ENCODE measurements at regions not wholly inside any gene's neighbourhood (a gene's known extent, or its start where the extent isn't known, plus 50 kb on each side); places are given as distances from the start of the nearest gene placed in this dataset.
"Not testable (repeated sequence)": the region's sequence is repeated elsewhere in the genome, so short reads cannot be mapped to it uniquely, and the experiment has no call there.

DNA sequence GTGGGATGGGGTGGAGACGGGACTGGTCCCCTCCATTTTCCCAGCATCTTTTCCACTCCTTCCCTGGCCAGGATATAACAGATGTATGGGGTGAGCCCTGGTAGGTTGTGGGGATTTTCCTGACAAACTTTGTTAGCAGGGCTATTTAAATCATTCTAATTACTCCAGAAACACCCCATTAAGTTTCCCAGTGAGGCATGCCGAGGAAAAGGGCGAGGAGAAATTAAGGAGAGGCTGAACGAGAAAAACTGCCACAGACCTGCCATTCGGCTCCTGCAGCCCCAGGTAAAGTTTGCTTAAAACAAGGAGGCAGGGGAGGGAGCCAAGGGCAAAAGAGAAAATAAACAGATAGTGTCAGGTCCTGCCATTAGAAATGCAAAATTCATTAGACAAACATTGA lies 428.2 kb downstream of the BUD13 start:
- no peak for DNase-seq (ENCODE audit: low read depth, low spot score)
- H3K4me3 ChIP-seq (ENCODE audit: low read length) = no peak overlapping the region

- DNase-seq (ENCODE audit: low read depth, low spot score) = no peak
- H3K4me3 ChIP-seq (ENCODE audit: low read length) = no peak overlapping the region
These were observed 429.5 kb downstream of the BUD13 start for GRCh38 chr11:116343270-116343669.

DNA sequence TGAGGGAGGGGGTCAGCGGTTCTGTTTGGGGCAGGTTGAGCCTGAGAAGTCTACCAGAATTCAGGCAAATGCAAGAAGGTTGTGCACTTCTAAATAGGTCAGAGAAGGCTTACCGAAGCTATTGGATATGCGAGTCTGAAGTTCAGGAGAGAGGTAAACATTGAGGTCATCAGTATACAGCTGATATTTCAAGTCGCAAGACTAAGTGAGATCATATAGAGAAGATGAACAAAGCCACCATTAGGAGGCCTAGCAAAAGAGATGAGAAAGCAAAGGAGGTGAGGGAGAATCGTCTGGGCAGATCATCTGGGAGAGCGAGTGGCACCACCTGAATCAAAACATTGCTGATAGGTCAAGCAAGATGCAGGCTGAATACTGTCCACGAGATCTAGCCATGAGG lies 430.6 kb downstream of the BUD13 start:
- DNase-seq (ENCODE audit: low read depth, low spot score) = no peak
- H3K4me3 ChIP-seq (ENCODE audit: low read length) = no peak overlapping the region

- no peak for DNase-seq (ENCODE audit: low read depth, low spot score)
These were observed 433.3 kb downstream of the BUD13 start for GRCh38 chr11:116339306-116340098.

GRCh38 chr11:116338500-116338899 lies 434.3 kb downstream of the BUD13 start:
- not testable (repeated sequence) for DNase-seq (ENCODE audit: low read depth, low spot score); H3K4me3 ChIP-seq (ENCODE audit: low read length)

More at GRCh38 chr11:116339306-116340098, 433.3 kb downstream of the BUD13 start:
- no peak overlapping the region for H3K4me3 ChIP-seq (ENCODE audit: low read length)

- H3K4me3 ChIP-seq (ENCODE audit: low read length) = no peak overlapping the region
- no peak for DNase-seq (ENCODE audit: low read depth, low spot score)
These were observed 436.2 kb downstream of the BUD13 start for GRCh38 chr11:116336540-116336939.

DNA sequence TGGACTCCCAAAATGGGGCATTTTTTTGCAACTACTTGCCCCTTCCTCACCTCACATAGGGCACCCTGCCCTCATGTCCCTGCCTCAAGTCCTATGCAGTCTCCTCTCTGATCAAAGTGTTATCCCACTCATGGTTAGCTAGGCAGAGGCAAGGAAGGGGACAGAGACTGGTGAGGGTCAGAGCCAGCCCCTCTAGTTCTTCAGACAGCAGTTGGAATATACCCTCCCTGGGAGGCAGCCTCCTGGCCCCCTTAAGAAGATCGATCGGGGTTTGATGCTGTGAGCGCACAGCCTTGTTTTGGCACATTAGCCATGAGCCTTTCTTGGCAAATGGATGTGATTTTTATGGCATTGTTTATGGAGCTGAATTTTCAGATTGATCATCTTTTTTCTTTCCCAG lies 436.9 kb downstream of the BUD13 start:
- no peak for DNase-seq (ENCODE audit: low read depth, low spot score)
- no peak overlapping the region for H3K4me3 ChIP-seq (ENCODE audit: low read length)

- no peak for DNase-seq (ENCODE audit: low read depth, low spot score)
- H3K4me3 ChIP-seq (ENCODE audit: low read length) = no peak overlapping the region
These were observed 437.7 kb downstream of the BUD13 start for GRCh38 chr11:116335078-116335477.

GRCh38 chr11:116334596-116334995 lies 438.2 kb downstream of the BUD13 start:
- no peak for DNase-seq (ENCODE audit: low read depth, low spot score)
- H3K4me3 ChIP-seq (ENCODE audit: low read length) = no peak overlapping the region

- no peak overlapping the region for H3K4me3 ChIP-seq (ENCODE audit: low read length)
- no peak for DNase-seq (ENCODE audit: low read depth, low spot score)
These were observed 439.7 kb downstream of the BUD13 start for GRCh38 chr11:116333001-116333535.

GRCh38 chr11:116332391-116332790 lies 440.4 kb downstream of the BUD13 start:
- no peak overlapping the region for H3K4me3 ChIP-seq (ENCODE audit: low read length)
- DNase-seq (ENCODE audit: low read depth, low spot score) = no peak

GRCh38 chr11:116331381-116331780 lies 441.4 kb downstream of the BUD13 start:
- H3K4me3 ChIP-seq (ENCODE audit: low read length) = no peak overlapping the region
- DNase-seq (ENCODE audit: low read depth, low spot score) = no peak

- DNase-seq (ENCODE audit: low read depth, low spot score) = no peak
- no peak overlapping the region for H3K4me3 ChIP-seq (ENCODE audit: low read length)
These were observed 442.2 kb downstream of the BUD13 start for GRCh38 chr11:116330439-116331185.

DNA sequence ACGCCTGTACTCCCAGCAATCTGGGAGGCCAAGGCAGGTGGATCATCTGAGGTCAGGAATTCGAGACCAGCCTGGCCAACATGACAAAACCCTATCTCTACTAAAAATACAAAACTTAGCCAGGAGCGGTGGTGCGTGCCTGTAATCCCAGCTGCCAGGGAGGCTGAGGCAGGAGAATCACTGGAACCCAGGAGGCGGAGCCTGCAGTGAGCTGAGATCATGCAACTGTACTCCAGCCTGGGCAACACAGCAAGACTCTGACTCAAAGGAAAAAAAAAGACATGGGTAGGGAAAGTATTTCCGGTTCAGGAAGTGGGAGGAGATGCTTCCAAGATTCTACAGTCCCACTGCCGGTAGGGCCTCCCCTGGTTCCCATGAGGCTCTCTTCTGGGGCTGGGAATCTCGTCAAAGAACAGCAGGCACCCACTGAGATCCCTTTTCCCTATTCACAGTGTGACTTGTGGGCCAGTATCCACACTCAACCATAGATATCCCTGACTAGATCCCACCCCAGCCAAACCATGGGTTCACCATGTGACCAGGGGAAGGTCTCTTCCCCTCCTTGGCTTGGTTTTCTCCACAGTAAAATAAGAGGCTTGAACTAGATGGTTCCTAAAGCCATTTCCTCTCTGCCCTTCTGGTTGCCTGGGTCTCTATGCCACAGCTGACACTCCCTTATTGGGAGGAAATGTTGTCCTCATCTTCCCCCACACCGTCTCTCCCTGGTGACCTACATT lies 443.3 kb downstream of the BUD13 start:
- no peak for DNase-seq (ENCODE audit: low read depth, low spot score)
- H3K4me3 ChIP-seq (ENCODE audit: low read length) = no peak overlapping the region

GRCh38 chr11:116328851-116329250 lies 443.9 kb downstream of the BUD13 start:
- DNase-seq (ENCODE audit: low read depth, low spot score) = no peak
- no peak overlapping the region for H3K4me3 ChIP-seq (ENCODE audit: low read length)

DNA sequence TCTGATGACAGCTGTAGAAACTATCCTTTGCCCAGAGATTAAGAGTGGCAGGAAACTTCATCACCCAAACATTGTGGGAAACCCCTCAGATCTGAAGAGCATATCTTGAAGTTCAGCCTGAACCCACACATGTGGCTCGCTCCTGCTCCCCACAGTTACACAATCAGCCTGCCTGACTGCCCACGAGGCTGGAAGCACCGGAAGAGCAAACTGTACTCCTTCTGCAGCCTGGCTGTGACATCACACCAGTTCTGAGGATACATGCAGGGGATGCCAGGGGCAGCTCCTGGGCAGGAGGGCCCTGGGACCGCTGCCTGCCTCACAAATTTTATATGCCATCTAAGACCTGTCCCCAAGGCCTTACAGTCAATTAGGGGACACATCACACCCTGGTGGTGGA lies 444.4 kb downstream of the BUD13 start:
- no peak overlapping the region for H3K4me3 ChIP-seq (ENCODE audit: low read length)
- DNase-seq (ENCODE audit: low read depth, low spot score) = no peak

DNA sequence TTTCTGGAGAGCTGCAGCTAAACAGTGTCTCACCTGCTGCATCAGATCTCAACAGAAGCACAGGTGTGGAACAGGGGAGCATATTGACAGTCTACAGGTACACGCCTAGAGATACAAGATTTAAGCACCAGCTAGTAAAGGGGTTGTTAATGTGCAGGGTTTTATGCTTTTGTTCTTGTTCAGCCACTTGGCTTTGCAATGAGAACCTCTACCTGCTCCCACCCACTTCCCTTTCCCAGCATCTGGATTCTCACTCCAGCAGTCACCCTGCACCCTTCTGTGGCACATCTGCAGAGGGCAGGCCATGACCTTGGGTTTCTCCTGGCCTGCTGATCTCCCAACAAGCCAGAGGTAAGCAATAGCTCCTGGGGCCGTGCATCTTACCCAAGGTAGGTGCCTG lies 446.6 kb downstream of the BUD13 start:
- no peak for DNase-seq (ENCODE audit: low read depth, low spot score)
- H3K4me3 ChIP-seq (ENCODE audit: low read length) = no peak overlapping the region

- no peak overlapping the region for H3K4me3 ChIP-seq (ENCODE audit: low read length)
- no peak for DNase-seq (ENCODE audit: low read depth, low spot score)
These were observed 447.5 kb downstream of the BUD13 start for GRCh38 chr11:116325247-116325646.

DNA sequence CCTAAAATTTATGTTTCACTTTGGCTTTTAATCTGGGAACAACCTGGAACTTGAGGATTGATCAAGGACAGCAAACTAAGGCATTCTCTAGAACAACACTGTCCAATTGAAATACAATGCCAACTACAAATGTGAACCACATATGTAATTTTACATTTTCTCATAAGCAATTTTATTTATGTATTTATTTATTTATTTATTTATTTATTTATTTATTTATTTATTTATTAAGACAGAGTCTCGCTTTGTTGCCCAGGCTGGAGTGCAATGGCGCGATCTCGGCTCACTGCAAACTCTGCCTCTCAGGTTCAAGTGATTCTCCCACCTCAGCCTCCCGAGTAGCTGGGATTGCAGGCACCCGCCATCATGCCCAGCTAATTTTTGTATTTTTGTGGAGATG lies 448.7 kb downstream of the BUD13 start:
- not testable (repeated sequence) for H3K4me3 ChIP-seq (ENCODE audit: low read length); DNase-seq (ENCODE audit: low read depth, low spot score)

DNA sequence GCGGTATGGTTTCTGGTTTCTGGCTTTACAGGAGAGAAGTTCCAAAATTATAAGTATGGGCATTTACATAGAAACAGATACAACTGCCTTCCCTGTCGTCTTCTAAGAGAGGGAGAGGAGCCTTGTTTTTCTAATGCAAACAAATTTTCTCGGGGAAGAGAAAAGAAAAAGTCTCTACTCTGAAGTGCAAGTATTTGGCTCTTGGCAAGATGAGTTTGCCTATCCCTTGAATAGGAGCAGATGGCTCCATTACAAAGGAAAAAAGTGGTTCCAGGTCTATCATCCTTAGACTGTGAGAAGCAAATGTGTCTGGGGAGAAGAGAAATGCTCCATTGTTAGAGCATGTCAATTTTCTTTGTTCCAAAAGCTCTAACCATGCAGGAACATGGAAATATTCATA lies 455.6 kb downstream of the BUD13 start:
- no peak for DNase-seq (ENCODE audit: low read depth, low spot score)
- H3K4me3 ChIP-seq (ENCODE audit: low read length) = no peak overlapping the region

All from Jurkat, Clone E6-1 (cell line).